SU-DHL-6 (cell line): ENCODE measurements at regions not wholly inside any gene's neighbourhood (a gene's known extent, or its start where the extent isn't known, plus 50 kb on each side); places are given as distances from the start of the nearest gene placed in this dataset.

Experiments
- H2AFZ ChIP-seq: fragments of 200-600 bp; sonication (generic); 2 replicates; pipeline ENCODE4 v1.6.1; 2014; ENCODE audit warnings: low read depth, mild to moderate bottlenecking, moderate library complexity, mixed read lengths, antibody characterized with exemption, low read length; ENCODE audit not compliant: severe bottlenecking
- H3F3A ChIP-seq: fragments of 200-600 bp; shearing (Covaris generic); 2 replicates; pipeline ENCODE4 v1.6.0; 2016; ENCODE audit warnings: antibody characterized with exemption, mild to moderate bottlenecking; ENCODE audit not compliant: insufficient read depth
- H3K27ac ChIP-seq: fragments of 200-600 bp; sonication (generic); 2 replicates; pipeline ENCODE4 v1.5.1; 2016; ENCODE audit warnings: low read depth, mild to moderate bottlenecking, low read length, moderate library complexity, mixed read lengths
- H3K27me3 ChIP-seq: fragments of 200-600 bp; sonication (generic), shearing (Covaris generic); 2 replicates; pipeline ENCODE4 v1.6.0; 2014; ENCODE audit warnings: mild to moderate bottlenecking, low read length
- H3K36me3 ChIP-seq: fragments of 200-600 bp; sonication (generic); 2 replicates; pipeline ENCODE4 v1.6.1; 2014; ENCODE audit warnings: mild to moderate bottlenecking, low read length, mixed read lengths
- H3K4me2 ChIP-seq: fragments of 300-600, 200-600 bp; shearing (Covaris generic), sonication (generic); 2 replicates; pipeline ENCODE4 v1.6.0; 2014; ENCODE audit warnings: low read length, low read depth, mild to moderate bottlenecking; ENCODE audit not compliant: poor library complexity, severe bottlenecking
- H3K4me3 ChIP-seq: fragments of 200-600 bp; sonication (generic); 2 replicates; pipeline ENCODE4 v1.5.1; 2014; ENCODE audit warnings: antibody characterized with exemption, low read length, mild to moderate bottlenecking, mixed read lengths; ENCODE audit not compliant: insufficient read depth, poor library complexity, severe bottlenecking
- H3K79me2 ChIP-seq: fragments of 200-600 bp; sonication (generic); 2 replicates; pipeline ENCODE4 v1.6.1; 2014; ENCODE audit warnings: mild to moderate bottlenecking, low read length, moderate library complexity; ENCODE audit not compliant: insufficient read depth
- H3K9ac ChIP-seq: fragments of 200-600 bp; sonication (generic); 2 replicates; pipeline ENCODE4 v1.7.0; 2014; ENCODE audit warnings: mild to moderate bottlenecking, low read length
- H3K9me2 ChIP-seq: fragments of 200-600 bp; sonication (generic); replicated peaks from 2 replicates; pipeline ENCODE4 v1.6.1; 2014; ENCODE audit warnings: low read length; ENCODE audit not compliant: insufficient read depth
- H3K9me3 ChIP-seq: fragments of 200-600 bp; sonication (generic); 2 replicates; pipeline ENCODE4 v1.6.1; 2014; ENCODE audit warnings: low read length, mixed read lengths; ENCODE audit not compliant: insufficient read depth
- H4K20me1 ChIP-seq: fragments of 200-600 bp; sonication (generic); 2 replicates; pipeline ENCODE4 v1.6.1; 2014; ENCODE audit warnings: low read depth, mild to moderate bottlenecking, antibody characterized with exemption, low read length, moderate library complexity, mixed read lengths
- EZH2phosphoT487 ChIP-seq: fragments of 200-600 bp; sonication (generic), shearing (Covaris generic); conservative IDR thresholded peaks from 2 replicates; pipeline ENCODE4 v1.6.1; 2018; ENCODE audit warnings: mild to moderate bottlenecking, antibody characterized with exemption, low read length, moderate library complexity, mixed read lengths
- TF ChIP-seq, protein P1 (sequence below): fragments of 200-600 bp; sonication (generic); IDR thresholded peaks from one replicate; pipeline ENCODE4 v1.5.1; 2017; ENCODE audit warnings: antibody characterized with exemption, mild to moderate bottlenecking, low read length, moderate library complexity; ENCODE audit not compliant: insufficient read depth, poor library complexity, severe bottlenecking

DNA sequence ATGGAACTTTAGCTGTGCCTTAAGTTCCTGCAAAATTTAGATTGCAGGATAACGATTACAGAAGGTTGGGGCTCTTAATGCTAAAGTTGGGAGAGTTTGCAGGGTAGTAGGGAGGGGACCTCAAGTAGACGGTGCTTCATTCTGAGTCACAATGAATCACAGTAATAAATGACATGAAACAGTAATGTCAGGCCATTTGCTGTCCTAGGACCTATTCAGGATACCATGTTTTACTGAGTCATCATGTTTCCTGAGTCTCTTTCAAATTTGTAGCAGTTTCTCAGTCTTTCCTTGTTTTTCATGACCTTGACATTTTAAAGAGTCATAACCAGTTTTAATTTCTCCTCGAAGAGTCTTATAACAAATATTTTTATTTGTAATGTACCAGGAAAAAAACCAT, 406.9 kb upstream of the MAP3K7 start:
- no peaks in the 10 kb centered on the region for H4K20me1 ChIP-seq
- H3K79me2 ChIP-seq: no peaks in the 10 kb centered on the region
- H2AFZ ChIP-seq: no peak overlapping the region
- H3F3A ChIP-seq: no peaks in the 10 kb centered on the region
- H3K9me3 ChIP-seq: no peaks in the 10 kb centered on the region
- H3K4me2 ChIP-seq: no peak overlapping the region
- H3K4me3 ChIP-seq: no peak overlapping the region
- no peaks in the 10 kb centered on the region for H3K36me3 ChIP-seq
- H3K27me3 ChIP-seq: no peaks in the 10 kb centered on the region
- H3K9ac ChIP-seq: no peak overlapping the region
- no peak for TF ChIP-seq EZH2phosphoT487
- TF ChIP-seq, protein P1, sequence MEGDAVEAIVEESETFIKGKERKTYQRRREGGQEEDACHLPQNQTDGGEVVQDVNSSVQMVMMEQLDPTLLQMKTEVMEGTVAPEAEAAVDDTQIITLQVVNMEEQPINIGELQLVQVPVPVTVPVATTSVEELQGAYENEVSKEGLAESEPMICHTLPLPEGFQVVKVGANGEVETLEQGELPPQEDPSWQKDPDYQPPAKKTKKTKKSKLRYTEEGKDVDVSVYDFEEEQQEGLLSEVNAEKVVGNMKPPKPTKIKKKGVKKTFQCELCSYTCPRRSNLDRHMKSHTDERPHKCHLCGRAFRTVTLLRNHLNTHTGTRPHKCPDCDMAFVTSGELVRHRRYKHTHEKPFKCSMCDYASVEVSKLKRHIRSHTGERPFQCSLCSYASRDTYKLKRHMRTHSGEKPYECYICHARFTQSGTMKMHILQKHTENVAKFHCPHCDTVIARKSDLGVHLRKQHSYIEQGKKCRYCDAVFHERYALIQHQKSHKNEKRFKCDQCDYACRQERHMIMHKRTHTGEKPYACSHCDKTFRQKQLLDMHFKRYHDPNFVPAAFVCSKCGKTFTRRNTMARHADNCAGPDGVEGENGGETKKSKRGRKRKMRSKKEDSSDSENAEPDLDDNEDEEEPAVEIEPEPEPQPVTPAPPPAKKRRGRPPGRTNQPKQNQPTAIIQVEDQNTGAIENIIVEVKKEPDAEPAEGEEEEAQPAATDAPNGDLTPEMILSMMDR: no peak
- H3K9me2 ChIP-seq: no peaks in the 10 kb centered on the region
- H3K27ac ChIP-seq: no peak overlapping the region

DNA sequence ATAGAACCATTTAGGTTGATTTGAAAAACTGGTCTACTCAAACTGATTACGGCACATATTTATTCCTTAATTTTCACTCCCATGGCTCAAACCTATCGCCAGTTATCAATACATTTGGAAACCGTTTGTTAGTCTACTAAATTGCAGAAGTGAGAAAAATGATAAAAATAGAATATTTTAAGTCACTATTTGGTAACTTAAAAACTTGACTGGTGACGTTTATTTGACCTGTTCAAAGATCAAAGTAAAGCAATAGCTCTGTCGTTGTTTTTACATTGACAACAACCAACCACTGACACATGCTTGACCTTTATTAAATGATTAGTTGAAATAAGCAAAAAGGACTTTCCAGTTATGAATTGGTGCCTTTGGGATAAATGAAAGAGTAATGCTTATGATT, 402.9 kb upstream of the MAP3K7 start:
- Histone ChIP-seq H4K20me1 (no peaks in the 10 kb centered on the region), H2AFZ (no peak overlapping the region), H3F3A (no peaks in the 10 kb centered on the region), H3K79me2 (no peaks in the 10 kb centered on the region), H3K4me2 (no peak overlapping the region), H3K27ac (no peak overlapping the region), H3K27me3 (no peaks in the 10 kb centered on the region), H3K4me3 (no peak overlapping the region), H3K9ac (no peak overlapping the region), H3K36me3 (no peaks in the 10 kb centered on the region), H3K9me3 (no peaks in the 10 kb centered on the region), H3K9me2 (no peaks in the 10 kb centered on the region)
- TF ChIP-seq EZH2phosphoT487: no peak
- TF ChIP-seq, protein P1: no peak

DNA sequence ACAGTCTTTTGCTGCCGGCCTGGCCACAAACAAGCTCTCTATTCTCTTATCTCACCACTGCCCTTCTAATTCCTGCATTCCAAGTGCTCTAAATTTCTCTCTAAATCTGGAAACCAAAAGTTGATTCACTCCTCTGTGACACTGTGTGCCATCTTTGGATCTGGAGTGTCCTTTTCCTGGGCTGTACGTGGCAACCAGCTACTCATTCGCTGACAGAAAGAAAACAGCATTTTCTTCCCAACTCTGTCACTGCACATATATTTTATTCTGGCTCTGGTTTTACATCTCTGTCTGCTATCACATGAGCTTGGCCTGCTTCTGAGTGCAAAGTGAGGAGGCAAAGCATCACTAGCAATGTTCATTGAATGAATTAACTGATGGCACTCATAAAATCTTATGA, 397.2 kb upstream of the MAP3K7 start:
- no peaks in the 10 kb centered on the region for H3K27me3 ChIP-seq
- no peak overlapping the region for H2AFZ ChIP-seq
- H4K20me1 ChIP-seq: no peaks in the 10 kb centered on the region
- no peak overlapping the region for H3K27ac ChIP-seq
- TF ChIP-seq, protein P1: no peak
- no peak for TF ChIP-seq EZH2phosphoT487
- H3K9me3 ChIP-seq: no peaks in the 10 kb centered on the region
- H3K9me2 ChIP-seq: no peaks in the 10 kb centered on the region
- no peaks in the 10 kb centered on the region for H3K79me2 ChIP-seq
- no peak overlapping the region for H3K4me3 ChIP-seq
- no peaks in the 10 kb centered on the region for H3K36me3 ChIP-seq
- H3K9ac ChIP-seq: no peak overlapping the region
- no peaks in the 10 kb centered on the region for H3F3A ChIP-seq
- no peak overlapping the region for H3K4me2 ChIP-seq

- Histone ChIP-seq H3K9me2 (no peaks in the 10 kb centered on the region), H3K4me3 (no peak overlapping the region), H3F3A (no peaks in the 10 kb centered on the region), H3K4me2 (no peak overlapping the region), H3K27ac (no peak overlapping the region), H3K79me2 (no peaks in the 10 kb centered on the region), H4K20me1 (no peaks in the 10 kb centered on the region), H3K36me3 (no peaks in the 10 kb centered on the region), H3K9ac (no peak overlapping the region), H3K9me3 (no peaks in the 10 kb centered on the region), H3K27me3 (no peaks in the 10 kb centered on the region), H2AFZ (no peak overlapping the region)
- TF ChIP-seq, protein P1: no peak
- TF ChIP-seq EZH2phosphoT487: no peak
Observed at GRCh38 chr6:90983462-90983861, 396.6 kb upstream of the MAP3K7 start.
